Gastroesophageal sphincter (tissue), 4 donors: ENCODE measurements at regions not wholly inside any gene's neighbourhood (a gene's known extent, or its start where the extent isn't known, plus 50 kb on each side); places are given as distances from the start of the nearest gene placed in this dataset.
"Not testable (repeated sequence)": the region's sequence is repeated elsewhere in the genome, so short reads cannot be mapped to it uniquely, and the experiment has no call there.

Experiments used
- ATAC-seq: fragments of 150-250 bp; one replicate; pipeline ENCODE4 v1.9.1; 2016; ENCODE audit warnings: mild to moderate bottlenecking, moderate library complexity
- H3K27ac ChIP-seq, 4 donors: fragments of 200-600 bp; sonication (generic) in 3 of 4; 1 replicate in 3 of 4; 2 replicates in 1 of 4; pipeline ENCODE4 v1.5.1; 2016 to 2019
- H3K27me3 ChIP-seq: fragments of 200-600 bp; sonication (generic); one replicate; pipeline ENCODE4 v1.5.1; 2019
- H3K36me3 ChIP-seq, 2 donors: fragments of 200-600 bp; sonication (generic); one replicate each; pipeline ENCODE4 v1.5.1; 2019; ENCODE audit warnings: control low read depth in 1 of 2
- H3K4me1 ChIP-seq, 3 donors: fragments of 200-600 bp; sonication (generic); 1 replicate in 2 of 3; 2 replicates in 1 of 3; pipeline ENCODE4 v1.5.1; 2016 to 2019; ENCODE audit warnings: control low read depth in 2 of 3
- H3K4me3 ChIP-seq, 2 donors: fragments of 200-600 bp; sonication (generic); one replicate each; pipeline ENCODE4 v1.5.1; 2019; ENCODE audit warnings: mild to moderate bottlenecking in 1 of 2, moderate library complexity in 1 of 2
- H3K9me3 ChIP-seq, 3 donors: fragments of 200-600 bp; sonication (generic); one replicate each; pipeline ENCODE4 v1.5.1; 2017 to 2019; ENCODE audit warnings: control low read depth in 2 of 3
- CTCF ChIP-seq, 4 experiments: fragments of 200-600 bp in 2 of 4; fragments of 450-650 bp in 2 of 4; sonication (generic) in 1 of 4; IDR thresholded peaks; one replicate each; pipeline ENCODE4 v1.5.1; 2017 to 2019; ENCODE audit warnings: antibody characterized with exemption in 4 of 4, mild to moderate bottlenecking in 2 of 4, moderate library complexity in 2 of 4
- EP300 ChIP-seq: sonication (generic); formaldehyde crosslinking; IDR thresholded peaks from one replicate; pipeline ENCODE4 v1.6.1; 2017; ENCODE audit warnings: antibody characterized with exemption, mild to moderate bottlenecking
- POLR2A ChIP-seq, 2 donors: fragments of 450-650 bp; IDR thresholded peaks; one replicate each; pipeline ENCODE4 v1.6.1; 2017; ENCODE audit warnings: antibody characterized with exemption in 2 of 2, mild to moderate bottlenecking in 2 of 2, moderate library complexity in 1 of 2
- POLR2AphosphoS5 ChIP-seq: sonication (generic); formaldehyde crosslinking; IDR thresholded peaks from one replicate; pipeline ENCODE4 v1.6.1; 2017; ENCODE audit warnings: antibody characterized with exemption
- WGBS, 2 donors: methylation state at CpG; one replicate each; pipeline ENCODE4 v1.1.5; 2018; ENCODE audit warnings: low coverage in 1 of 2; 5-methylcytosine and 5-hydroxymethylcytosine counted together

GRCh38 chr18:39134255-39134654, 1568.7 kb upstream of the CELF4 start:
- 82 to 92% methylated on average over 3 of the region's 3 CpGs for WGBS, 2 donors
- Histone ChIP-seq H3K27me3 (no peaks in the 10 kb centered on the region), H3K36me3 (no peaks in the 10 kb centered on the region), H3K4me1 (no peaks in the 10 kb centered on the region), H3K27ac (no peak overlapping the region), H3K4me3 (no peak overlapping the region), H3K9me3 (no peaks in the 10 kb centered on the region)
- no peak for TF ChIP-seq POLR2AphosphoS5
- TF ChIP-seq CTCF (IDR thresholded peaks at IDR 0.05) = no peak
- TF ChIP-seq POLR2A (IDR thresholded peaks at IDR 0.05) = no peak
- no peak for TF ChIP-seq EP300
- no peak for ATAC-seq

GRCh38 chr18:39127538-39127937, 1561.9 kb upstream of the CELF4 start:
- not testable (repeated sequence) for H3K27me3 ChIP-seq, H3K4me3 ChIP-seq, ATAC-seq, H3K36me3 ChIP-seq, H3K9me3 ChIP-seq, H3K27ac ChIP-seq, H3K4me1 ChIP-seq
- WGBS, 2 donors = 96 to 97% methylated on average over 3 of the region's 3 CpGs

DNA sequence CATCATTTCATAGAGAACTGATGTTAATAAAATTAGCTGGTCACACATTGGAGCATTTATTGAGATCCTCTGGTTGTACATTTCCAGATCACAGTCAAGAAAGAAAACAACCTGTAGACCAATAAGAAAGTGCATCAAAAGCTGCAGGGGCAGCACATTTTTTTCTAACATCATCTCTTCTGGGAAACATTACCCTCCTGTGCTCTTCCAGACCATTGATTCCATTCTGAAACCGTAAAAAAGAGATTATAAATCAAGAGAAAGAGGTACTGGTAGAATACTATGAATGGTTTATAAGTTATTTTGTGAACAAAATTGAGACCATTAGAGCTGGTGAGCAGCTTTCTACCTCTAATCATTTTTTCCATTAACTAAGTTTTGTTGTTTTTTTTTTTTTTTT, 1548.2 kb upstream of the CELF4 start:
- no peaks in the 10 kb centered on the region for H3K4me1 ChIP-seq
- no peaks in the 10 kb centered on the region for H3K36me3 ChIP-seq
- TF ChIP-seq EP300 = no peak
- TF ChIP-seq POLR2AphosphoS5 = no peak
- no peak for TF ChIP-seq CTCF (IDR thresholded peaks at IDR 0.05)
- no peak for TF ChIP-seq POLR2A (IDR thresholded peaks at IDR 0.05)
- H3K9me3 ChIP-seq = no peaks in the 10 kb centered on the region
- H3K4me3 ChIP-seq = no peak overlapping the region
- no peak for ATAC-seq
- H3K27me3 ChIP-seq = no peaks in the 10 kb centered on the region
- WGBS, 2 donors = 86 to 100% methylated on average over 1 of the region's 1 CpG
- no peak overlapping the region for H3K27ac ChIP-seq

DNA sequence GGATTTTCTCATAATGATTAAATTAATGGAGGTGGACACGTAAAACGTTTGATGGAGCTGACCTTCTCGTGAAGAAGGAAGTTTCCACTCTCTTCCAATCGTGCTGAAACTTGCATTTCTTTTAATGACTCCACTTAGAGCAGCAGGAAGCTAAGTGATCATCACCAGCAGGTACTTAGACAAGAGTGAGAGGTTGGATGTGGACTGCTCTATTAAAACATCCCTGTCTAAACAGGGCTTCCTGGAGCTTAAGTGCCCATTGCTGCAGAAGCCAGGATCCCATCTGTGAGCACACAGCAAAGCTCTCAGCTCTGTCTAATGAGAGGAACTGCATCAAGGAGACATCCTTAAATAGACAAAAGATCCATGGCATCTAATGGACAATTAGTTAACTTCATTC, 1539.5 kb upstream of the CELF4 start:
- 72 to 83% methylated on average over 4 of the region's 4 CpGs for WGBS, 2 donors
- Histone ChIP-seq H3K4me1 (no peaks in the 10 kb centered on the region), H3K27me3 (no peaks in the 10 kb centered on the region), H3K27ac (no peak overlapping the region), H3K9me3 (no peaks in the 10 kb centered on the region), H3K36me3 (no peaks in the 10 kb centered on the region), H3K4me3 (no peak overlapping the region)
- no peak for TF ChIP-seq EP300
- no peak for TF ChIP-seq POLR2AphosphoS5
- TF ChIP-seq CTCF (IDR thresholded peaks at IDR 0.05) = no peak
- no peak for ATAC-seq

DNA sequence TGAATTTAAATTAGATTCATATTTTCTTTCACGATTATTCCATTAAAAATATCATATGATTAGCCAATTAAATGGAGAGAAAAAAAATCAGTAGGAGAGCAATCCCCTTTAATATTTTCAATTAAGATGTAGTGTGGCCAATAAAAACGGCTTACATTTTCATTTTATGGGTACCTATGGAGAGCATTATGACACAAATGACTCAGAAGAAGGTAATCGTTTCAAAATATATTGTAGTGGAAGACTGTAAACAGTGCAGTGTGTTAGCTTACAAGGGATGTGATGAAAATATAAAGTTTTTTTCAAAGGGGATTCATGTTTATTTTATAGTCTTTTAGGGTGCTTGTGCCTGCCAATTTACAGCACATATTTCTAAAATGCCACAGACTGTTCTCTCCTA, 1507.4 kb upstream of the CELF4 start:
- WGBS, 2 donors = 62 to 71% methylated on average over 3 of the region's 3 CpGs
- H3K9me3 ChIP-seq = no peaks in the 10 kb centered on the region
- ATAC-seq = no peak
- no peaks in the 10 kb centered on the region for H3K27me3 ChIP-seq
- no peaks in the 10 kb centered on the region for H3K4me1 ChIP-seq
- no peaks in the 10 kb centered on the region for H3K36me3 ChIP-seq
- H3K27ac ChIP-seq = no peak overlapping the region
- no peak overlapping the region for H3K4me3 ChIP-seq
- TF ChIP-seq EP300 (no peak), POLR2A (IDR thresholded peaks at IDR 0.05) (no peak), CTCF (IDR thresholded peaks at IDR 0.05) (no peak), POLR2AphosphoS5 (no peak)

GRCh38 chr18:39062426-39062825, 1496.8 kb upstream of the CELF4 start:
- TF ChIP-seq POLR2AphosphoS5 = no peak
- no peak for TF ChIP-seq EP300
- no peak for TF ChIP-seq CTCF (IDR thresholded peaks at IDR 0.05)
- TF ChIP-seq POLR2A (IDR thresholded peaks at IDR 0.05) = no peak
- Histone ChIP-seq H3K4me1 (no peaks in the 10 kb centered on the region), H3K27me3 (no peaks in the 10 kb centered on the region), H3K36me3 (no peaks in the 10 kb centered on the region), H3K27ac (no peak overlapping the region), H3K4me3 (no peak overlapping the region), H3K9me3 (no peaks in the 10 kb centered on the region)
- 57 to 100% methylated on average over 1 of the region's 1 CpG for WGBS, 2 donors
- no peak for ATAC-seq
